ENCODE measurements at regions not wholly inside any gene's neighbourhood (a gene's known extent, or its start where the extent isn't known, plus 50 kb on each side); places are given as distances from the start of the nearest gene placed in this dataset.

DNA sequence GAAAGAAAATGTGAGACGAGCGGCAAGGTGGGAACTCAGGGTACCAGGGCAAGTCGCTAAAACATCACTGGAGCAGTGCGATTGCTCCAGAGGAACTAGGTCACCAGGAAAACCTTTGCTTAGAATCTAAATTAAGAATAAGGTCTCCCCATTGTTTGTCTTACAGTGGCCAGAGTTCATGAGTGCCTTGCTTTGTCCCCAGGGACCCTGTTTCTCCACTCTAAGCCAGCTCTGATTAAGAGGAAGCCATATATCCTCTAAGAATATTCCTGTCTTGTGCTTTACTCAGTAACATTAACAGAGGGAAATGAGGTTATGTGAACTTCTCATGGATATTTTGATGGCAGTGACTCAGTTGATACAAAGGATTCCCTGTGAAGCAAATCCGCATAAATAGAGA lies 305.8 kb downstream of the CD83 start:
- no peak overlapping the region for H3K27ac Mint-ChIP-seq
- peaks cover 17% of the 10 kb centered on the region for H3K4me1 Mint-ChIP-seq (ENCODE audit: low read depth)
- H3K36me3 Mint-ChIP-seq (ENCODE audit: low read depth) = no peaks in the 10 kb centered on the region
- no peak overlapping the region for H3K4me3 Mint-ChIP-seq
- H3K27me3 Mint-ChIP-seq = no peaks in the 10 kb centered on the region
- ATAC-seq (no peak), DNase-seq (no peak)
- no peaks in the 10 kb centered on the region for H3K9me3 Mint-ChIP-seq
- ChIA-PET CTCF (no interaction called here), POLR2A (no interaction called here)
- intact Hi-C loops (cut with micrococcal nuclease) = no loop called here
- TF ChIP-seq, protein P1, sequence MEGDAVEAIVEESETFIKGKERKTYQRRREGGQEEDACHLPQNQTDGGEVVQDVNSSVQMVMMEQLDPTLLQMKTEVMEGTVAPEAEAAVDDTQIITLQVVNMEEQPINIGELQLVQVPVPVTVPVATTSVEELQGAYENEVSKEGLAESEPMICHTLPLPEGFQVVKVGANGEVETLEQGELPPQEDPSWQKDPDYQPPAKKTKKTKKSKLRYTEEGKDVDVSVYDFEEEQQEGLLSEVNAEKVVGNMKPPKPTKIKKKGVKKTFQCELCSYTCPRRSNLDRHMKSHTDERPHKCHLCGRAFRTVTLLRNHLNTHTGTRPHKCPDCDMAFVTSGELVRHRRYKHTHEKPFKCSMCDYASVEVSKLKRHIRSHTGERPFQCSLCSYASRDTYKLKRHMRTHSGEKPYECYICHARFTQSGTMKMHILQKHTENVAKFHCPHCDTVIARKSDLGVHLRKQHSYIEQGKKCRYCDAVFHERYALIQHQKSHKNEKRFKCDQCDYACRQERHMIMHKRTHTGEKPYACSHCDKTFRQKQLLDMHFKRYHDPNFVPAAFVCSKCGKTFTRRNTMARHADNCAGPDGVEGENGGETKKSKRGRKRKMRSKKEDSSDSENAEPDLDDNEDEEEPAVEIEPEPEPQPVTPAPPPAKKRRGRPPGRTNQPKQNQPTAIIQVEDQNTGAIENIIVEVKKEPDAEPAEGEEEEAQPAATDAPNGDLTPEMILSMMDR (IDR thresholded peaks at IDR 0.05) = no peak

DNA sequence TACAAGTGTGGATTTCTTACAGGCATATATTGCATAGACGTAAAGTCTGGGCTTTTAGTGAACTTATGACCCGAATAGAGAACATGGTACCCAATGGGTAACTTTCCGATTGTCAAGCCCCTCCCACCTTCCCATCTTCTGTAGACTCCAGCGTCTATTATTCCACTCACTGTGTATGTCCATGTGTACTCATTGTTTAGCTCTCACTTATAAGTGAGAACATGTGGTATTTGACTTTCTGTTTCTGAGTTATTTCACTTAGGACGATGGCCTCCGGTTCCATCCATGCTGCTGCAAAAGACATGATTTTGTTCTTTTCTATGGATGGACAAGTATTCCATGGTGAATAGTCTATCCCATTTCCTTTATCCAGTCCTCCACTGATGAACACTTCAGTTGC lies 306.4 kb downstream of the CD83 start:
- ATAC-seq (peak; percentile 55), DNase-seq (no peak)
- ChIA-PET POLR2A (no interaction called here), CTCF (no interaction called here)
- Mint-ChIP-seq H3K9me3 (no peaks in the 10 kb centered on the region), H3K27ac (peak overlapping the region; percentile 82), H3K27me3 (no peaks in the 10 kb centered on the region), H3K4me1 (ENCODE audit: low read depth) (peaks cover 17% of the 10 kb centered on the region), H3K4me3 (no peak overlapping the region), H3K36me3 (ENCODE audit: low read depth) (no peaks in the 10 kb centered on the region)
- TF ChIP-seq, protein P1 (IDR thresholded peaks at IDR 0.05) = no peak
- intact Hi-C loops (cut with micrococcal nuclease) = no loop called here

GRCh38 chr6:14425805-14426204 lies 308.2 kb downstream of the CD83 start:
- TF ChIP-seq, protein P1 (IDR thresholded peaks at IDR 0.05) = no peak
- H3K4me1 Mint-ChIP-seq (ENCODE audit: low read depth) = peaks cover 17% of the 10 kb centered on the region
- POLR2A ChIA-PET = no interaction called here
- ATAC-seq (no peak), DNase-seq (no peak)
- intact Hi-C loops (cut with micrococcal nuclease) = no loop called here
- no peaks in the 10 kb centered on the region for H3K27me3 Mint-ChIP-seq
- no peak overlapping the region for H3K4me3 Mint-ChIP-seq
- CTCF ChIA-PET = no interaction called here
- no peaks in the 10 kb centered on the region for H3K9me3 Mint-ChIP-seq
- H3K27ac Mint-ChIP-seq = no peak overlapping the region
- no peaks in the 10 kb centered on the region for H3K36me3 Mint-ChIP-seq (ENCODE audit: low read depth)

GRCh38 chr6:14426281-14426680 lies 308.7 kb downstream of the CD83 start:
- TF ChIP-seq, protein P1 (IDR thresholded peaks at IDR 0.05) = no peak
- Mint-ChIP-seq H3K36me3 (ENCODE audit: low read depth) (no peaks in the 10 kb centered on the region), H3K4me3 (no peak overlapping the region), H3K9me3 (no peaks in the 10 kb centered on the region), H3K4me1 (ENCODE audit: low read depth) (peaks cover 17% of the 10 kb centered on the region), H3K27me3 (no peaks in the 10 kb centered on the region), H3K27ac (no peak overlapping the region)
- intact Hi-C loops (cut with micrococcal nuclease) = no loop called here
- ChIA-PET POLR2A (no interaction called here), CTCF (no interaction called here)
- ATAC-seq = no peak
- DNase-seq = no peak

DNA sequence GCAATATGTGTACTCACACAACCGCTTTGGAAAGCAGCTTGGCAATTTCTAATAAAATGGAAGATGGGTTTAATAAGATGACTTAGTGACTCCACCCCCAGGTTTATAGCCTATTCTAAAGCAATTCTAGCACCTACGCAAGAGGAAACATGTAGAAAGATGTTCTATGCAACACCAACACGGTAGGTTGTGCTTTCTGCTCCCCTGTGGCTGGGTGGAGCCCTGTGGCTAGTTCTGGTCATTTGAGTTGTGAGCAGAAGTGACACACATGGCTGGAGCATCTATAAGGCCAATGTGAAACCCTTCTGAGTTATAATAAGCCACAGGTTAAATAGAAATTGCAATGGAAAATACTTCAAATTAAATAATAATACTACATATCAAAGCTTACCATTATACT lies 310.7 kb downstream of the CD83 start:
- ChIA-PET POLR2A (no interaction called here), CTCF (interaction anchor here (1.3 to 2.0 kb wide), 2 partner anchors 11 to 23 kb away, joined by 6 read pairs; no protein-coding TSS in a partner anchor)
- Mint-ChIP-seq H3K4me1 (ENCODE audit: low read depth) (peaks cover 17% of the 10 kb centered on the region), H3K36me3 (ENCODE audit: low read depth) (no peaks in the 10 kb centered on the region), H3K27ac (no peak overlapping the region), H3K27me3 (no peaks in the 10 kb centered on the region), H3K4me3 (no peak overlapping the region), H3K9me3 (no peaks in the 10 kb centered on the region)
- no peak for DNase-seq
- intact Hi-C loops (cut with micrococcal nuclease) = no loop called here
- TF ChIP-seq, protein P1 (IDR thresholded peaks at IDR 0.05) = no peak
- ATAC-seq = no peak
